Transverse colon (tissue), 4 donors: ENCODE measurements at regions not wholly inside any gene's neighbourhood (a gene's known extent, or its start where the extent isn't known, plus 50 kb on each side); places are given as distances from the start of the nearest gene placed in this dataset.

Experiments
- EP300 ChIP-seq: sonication (generic); formaldehyde crosslinking; IDR thresholded peaks from one replicate; pipeline ENCODE4 v1.6.1; 2017; ENCODE audit warnings: antibody characterized with exemption, low read depth
- POLR2A ChIP-seq: fragments of 450-650 bp; IDR thresholded peaks from one replicate; pipeline ENCODE4 v1.6.1; 2016; ENCODE audit warnings: antibody characterized with exemption, mild to moderate bottlenecking, moderate library complexity
- POLR2AphosphoS5 ChIP-seq, 3 donors: sonication (generic); formaldehyde crosslinking; IDR thresholded peaks; one replicate each; pipeline ENCODE4 v1.6.1; 2016; ENCODE audit warnings: antibody characterized with exemption in 3 of 3
- TF ChIP-seq, protein P1 (sequence below), 5 experiments: fragments of 200-600 bp in 3 of 5; fragments of 450-650 bp in 2 of 5; sonication (generic) in 3 of 5; IDR thresholded peaks; 1 replicate in 2 of 5; 2 replicates in 3 of 5; pipeline ENCODE4 v1.5.1; 2016 to 2017; ENCODE audit warnings: antibody characterized with exemption in 5 of 5, inconsistent platforms in 3 of 5, mild to moderate bottlenecking in 2 of 5, moderate library complexity in 1 of 5

- no peak for TF ChIP-seq EP300
- TF ChIP-seq, protein P1, sequence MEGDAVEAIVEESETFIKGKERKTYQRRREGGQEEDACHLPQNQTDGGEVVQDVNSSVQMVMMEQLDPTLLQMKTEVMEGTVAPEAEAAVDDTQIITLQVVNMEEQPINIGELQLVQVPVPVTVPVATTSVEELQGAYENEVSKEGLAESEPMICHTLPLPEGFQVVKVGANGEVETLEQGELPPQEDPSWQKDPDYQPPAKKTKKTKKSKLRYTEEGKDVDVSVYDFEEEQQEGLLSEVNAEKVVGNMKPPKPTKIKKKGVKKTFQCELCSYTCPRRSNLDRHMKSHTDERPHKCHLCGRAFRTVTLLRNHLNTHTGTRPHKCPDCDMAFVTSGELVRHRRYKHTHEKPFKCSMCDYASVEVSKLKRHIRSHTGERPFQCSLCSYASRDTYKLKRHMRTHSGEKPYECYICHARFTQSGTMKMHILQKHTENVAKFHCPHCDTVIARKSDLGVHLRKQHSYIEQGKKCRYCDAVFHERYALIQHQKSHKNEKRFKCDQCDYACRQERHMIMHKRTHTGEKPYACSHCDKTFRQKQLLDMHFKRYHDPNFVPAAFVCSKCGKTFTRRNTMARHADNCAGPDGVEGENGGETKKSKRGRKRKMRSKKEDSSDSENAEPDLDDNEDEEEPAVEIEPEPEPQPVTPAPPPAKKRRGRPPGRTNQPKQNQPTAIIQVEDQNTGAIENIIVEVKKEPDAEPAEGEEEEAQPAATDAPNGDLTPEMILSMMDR (IDR thresholded peaks at IDR 0.05) = peak in 1 of 5 experiments; percentile 15
- no peak for TF ChIP-seq POLR2AphosphoS5 (IDR thresholded peaks at IDR 0.05)
- TF ChIP-seq POLR2A = no peak
These were observed 585.3 kb downstream of the FGF9 start for GRCh38 chr13:22256111-22256639.
